ENCODE measurements at regions not wholly inside any gene's neighbourhood (a gene's known extent, or its start where the extent isn't known, plus 50 kb on each side); places are given as distances from the start of the nearest gene placed in this dataset.

DNA sequence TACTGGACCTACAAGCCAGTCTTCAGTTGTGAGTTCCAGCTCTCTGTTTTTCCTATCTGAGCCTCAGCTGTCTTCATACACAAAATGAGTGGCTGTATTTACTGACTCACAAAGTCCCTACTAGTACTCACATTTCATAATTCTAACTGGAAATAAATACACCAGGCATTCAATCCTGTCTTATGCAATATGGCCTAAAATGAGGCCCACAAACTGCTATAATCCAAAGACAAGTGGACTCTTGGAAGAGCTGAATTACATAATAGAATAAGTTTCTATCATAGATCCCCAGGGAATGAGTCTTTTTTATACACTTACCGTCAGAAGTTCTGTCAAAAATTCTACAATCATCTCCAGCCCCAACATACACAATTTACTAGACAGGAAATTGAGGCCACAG is 211.9 kb downstream of the LRRN1 start:
- TF ChIP-seq, protein P1, sequence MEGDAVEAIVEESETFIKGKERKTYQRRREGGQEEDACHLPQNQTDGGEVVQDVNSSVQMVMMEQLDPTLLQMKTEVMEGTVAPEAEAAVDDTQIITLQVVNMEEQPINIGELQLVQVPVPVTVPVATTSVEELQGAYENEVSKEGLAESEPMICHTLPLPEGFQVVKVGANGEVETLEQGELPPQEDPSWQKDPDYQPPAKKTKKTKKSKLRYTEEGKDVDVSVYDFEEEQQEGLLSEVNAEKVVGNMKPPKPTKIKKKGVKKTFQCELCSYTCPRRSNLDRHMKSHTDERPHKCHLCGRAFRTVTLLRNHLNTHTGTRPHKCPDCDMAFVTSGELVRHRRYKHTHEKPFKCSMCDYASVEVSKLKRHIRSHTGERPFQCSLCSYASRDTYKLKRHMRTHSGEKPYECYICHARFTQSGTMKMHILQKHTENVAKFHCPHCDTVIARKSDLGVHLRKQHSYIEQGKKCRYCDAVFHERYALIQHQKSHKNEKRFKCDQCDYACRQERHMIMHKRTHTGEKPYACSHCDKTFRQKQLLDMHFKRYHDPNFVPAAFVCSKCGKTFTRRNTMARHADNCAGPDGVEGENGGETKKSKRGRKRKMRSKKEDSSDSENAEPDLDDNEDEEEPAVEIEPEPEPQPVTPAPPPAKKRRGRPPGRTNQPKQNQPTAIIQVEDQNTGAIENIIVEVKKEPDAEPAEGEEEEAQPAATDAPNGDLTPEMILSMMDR (IDR thresholded peaks at IDR 0.05): no peak
- TF ChIP-seq POLR2A (IDR thresholded peaks at IDR 0.05) (no peak), POLR2AphosphoS5 (IDR thresholded peaks at IDR 0.05) (no peak), EP300 (IDR thresholded peaks at IDR 0.05) (no peak)
